OCI-LY7 (cell line): ENCODE measurements at regions not wholly inside any gene's neighbourhood (a gene's known extent, or its start where the extent isn't known, plus 50 kb on each side); places are given as distances from the start of the nearest gene placed in this dataset.

Source experiments
- BruUV-seq: library from RNA; stranded (reverse); fragments of 400-500 nt; replicated peaks from 2 replicates; lab custom pipeline; 2021; lab: Mats Ljungman, UMichigan
- CTCF ChIA-PET: fragments of 300-600 bp; sonication (Branson Sonifier 250); formaldehyde crosslinking; loops from one replicate; lab custom pipeline; 2022; ENCODE audit warnings: antibody characterized with exemption; ENCODE audit not compliant: unreplicated experiment; lab: Charles Lee
- POLR2A ChIA-PET: fragments of 300-600 bp; sonication (Branson Sonifier 250); formaldehyde crosslinking; loops from one replicate; lab custom pipeline; 2022; ENCODE audit warnings: antibody characterized with exemption; lab: Charles Lee
- DNase-seq: peaks from one replicate; pipeline ENCODE4 v3.0.0-alpha.2; 2015; ENCODE audit warnings: low spot score
- H2AFZ ChIP-seq: fragments of 200-600 bp; sonication (generic), shearing (Covaris generic); 2 replicates; pipeline ENCODE4 v1.6.1; 2014; ENCODE audit warnings: mild to moderate bottlenecking, antibody characterized with exemption, low read length, moderate library complexity
- H3K27ac ChIP-seq: fragments of 200-600 bp; sonication (generic); 2 replicates; pipeline ENCODE4 v1.5.1; 2014; ENCODE audit warnings: mixed run types, low read depth, mild to moderate bottlenecking, moderate library complexity, low read length, inconsistent platforms; ENCODE audit not compliant: poor library complexity, severe bottlenecking
- H3K36me3 ChIP-seq: fragments of 200-600 bp; sonication (generic); 2 replicates; pipeline ENCODE4 v1.6.1; 2014; ENCODE audit warnings: mild to moderate bottlenecking, antibody characterized with exemption, low read length, moderate library complexity, mixed read lengths; ENCODE audit not compliant: insufficient read depth
- H3K4me1 ChIP-seq: fragments of 200-600 bp; sonication (generic); 2 replicates; pipeline ENCODE4 v1.5.1; 2014; ENCODE audit warnings: mild to moderate bottlenecking, low read length; ENCODE audit not compliant: insufficient read depth, poor library complexity, severe bottlenecking
- H3K4me2 ChIP-seq: fragments of 200-600 bp; sonication (generic); 2 replicates; pipeline ENCODE4 v1.6.1; 2014; ENCODE audit warnings: mild to moderate bottlenecking, low read length
- H3K4me3 ChIP-seq: fragments of 200-600 bp; sonication (generic); 2 replicates; pipeline ENCODE4 v1.5.1; 2014; ENCODE audit warnings: mild to moderate bottlenecking, low read depth, low read length; ENCODE audit not compliant: poor library complexity, severe bottlenecking
- H3K79me2 ChIP-seq: fragments of 200-600 bp; sonication (generic); 2 replicates; pipeline ENCODE4 v1.6.1; 2016; ENCODE audit warnings: low read depth, mild to moderate bottlenecking, low read length, moderate library complexity, mixed read lengths; ENCODE audit not compliant: insufficient read depth
- H3K9me2 ChIP-seq: fragments of 200-600 bp; sonication (generic); 2 replicates; pipeline ENCODE4 v1.6.1; 2016; ENCODE audit warnings: mild to moderate bottlenecking, low read length, mixed read lengths; ENCODE audit not compliant: insufficient read depth
- H3K9me3 ChIP-seq: fragments of 200-600 bp; sonication (generic); 2 replicates; pipeline ENCODE4 v1.6.1; 2014; ENCODE audit warnings: mild to moderate bottlenecking, mixed run types, low read length, mixed read lengths
- H4K20me1 ChIP-seq: fragments of 200-600 bp; sonication (generic); 2 replicates; pipeline ENCODE4 v1.6.1; 2014; ENCODE audit warnings: mild to moderate bottlenecking, antibody characterized with exemption, low read length, moderate library complexity, mixed read lengths; ENCODE audit not compliant: insufficient read depth
- CTCF ChIP-seq: fragments of 200-600 bp; sonication (generic); conservative IDR thresholded peaks from 2 replicates; pipeline ENCODE4 v1.5.1; 2014; ENCODE audit warnings: mild to moderate bottlenecking, antibody characterized with exemption, low read length, moderate library complexity, mixed read lengths
- EZH2phosphoT487 ChIP-seq: fragments of 200-600 bp; sonication (generic); IDR thresholded peaks from 2 replicates; pipeline ENCODE4 v1.6.1; 2018; ENCODE audit warnings: low read depth, borderline replicate concordance, mild to moderate bottlenecking, mixed run types, antibody characterized with exemption, low read length, moderate library complexity, mixed read lengths
- intact Hi-C: fragments of 100-400 bp; cut with micrococcal nuclease; formaldehyde crosslinking; loops from one replicate; pipeline ENCODE4 v1.10.0; 2022; ENCODE audit not compliant: unreplicated experiment

GRCh38 chr3:35044190-35044589, 595.1 kb upstream of the ARPP21 start:
- Histone ChIP-seq H3K4me1 (no peaks in the 10 kb centered on the region), H3K9me3 (no peaks in the 10 kb centered on the region), H3K36me3 (no peaks in the 10 kb centered on the region), H3K9me2 (no peaks in the 10 kb centered on the region), H3K79me2 (no peaks in the 10 kb centered on the region), H4K20me1 (no peaks in the 10 kb centered on the region), H2AFZ (no peak overlapping the region), H3K4me2 (no peak overlapping the region), H3K4me3 (no peak overlapping the region), H3K27ac (no peak overlapping the region)
- no peak for DNase-seq
- intact Hi-C loops, result no loop called here
- BruUV-seq, result no TSS peak
- CTCF ChIA-PET, result no interaction called here
- POLR2A ChIA-PET, result no interaction called here
- TF ChIP-seq CTCF (no peak), EZH2phosphoT487 (no peak)

- POLR2A ChIA-PET, result no interaction called here
- TF ChIP-seq EZH2phosphoT487 (no peak), CTCF (no peak)
- DNase-seq, result no peak
- Histone ChIP-seq H3K4me3 (no peak overlapping the region), H3K9me2 (no peaks in the 10 kb centered on the region), H2AFZ (no peak overlapping the region), H3K79me2 (no peaks in the 10 kb centered on the region), H3K4me2 (no peak overlapping the region), H3K36me3 (no peaks in the 10 kb centered on the region), H3K9me3 (no peaks in the 10 kb centered on the region), H3K4me1 (no peaks in the 10 kb centered on the region), H3K27ac (no peak overlapping the region), H4K20me1 (no peaks in the 10 kb centered on the region)
- BruUV-seq, result no TSS peak
- CTCF ChIA-PET, result no interaction called here
- intact Hi-C loops, result no loop called here
These were observed 594.2 kb upstream of the ARPP21 start for GRCh38 chr3:35045118-35045517.

GRCh38 chr3:35064761-35065160, 574.6 kb upstream of the ARPP21 start:
- intact Hi-C loops, result no loop called here
- BruUV-seq, result no TSS peak
- Histone ChIP-seq H3K4me2 (no peak overlapping the region), H3K4me3 (no peak overlapping the region), H2AFZ (no peak overlapping the region), H3K79me2 (no peaks in the 10 kb centered on the region), H4K20me1 (no peaks in the 10 kb centered on the region), H3K4me1 (no peaks in the 10 kb centered on the region), H3K9me2 (no peaks in the 10 kb centered on the region), H3K36me3 (no peaks in the 10 kb centered on the region), H3K9me3 (no peaks in the 10 kb centered on the region), H3K27ac (no peak overlapping the region)
- ChIA-PET CTCF (no interaction called here), POLR2A (no interaction called here)
- DNase-seq, result no peak
- TF ChIP-seq EZH2phosphoT487 (no peak), CTCF (no peak)
